ENCODE measurements at regions not wholly inside any gene's neighbourhood (a gene's known extent, or its start where the extent isn't known, plus 50 kb on each side); places are given as distances from the start of the nearest gene placed in this dataset.
"Not testable (repeated sequence)": the region's sequence is repeated elsewhere in the genome, so short reads cannot be mapped to it uniquely, and the experiment has no call there.

DNA sequence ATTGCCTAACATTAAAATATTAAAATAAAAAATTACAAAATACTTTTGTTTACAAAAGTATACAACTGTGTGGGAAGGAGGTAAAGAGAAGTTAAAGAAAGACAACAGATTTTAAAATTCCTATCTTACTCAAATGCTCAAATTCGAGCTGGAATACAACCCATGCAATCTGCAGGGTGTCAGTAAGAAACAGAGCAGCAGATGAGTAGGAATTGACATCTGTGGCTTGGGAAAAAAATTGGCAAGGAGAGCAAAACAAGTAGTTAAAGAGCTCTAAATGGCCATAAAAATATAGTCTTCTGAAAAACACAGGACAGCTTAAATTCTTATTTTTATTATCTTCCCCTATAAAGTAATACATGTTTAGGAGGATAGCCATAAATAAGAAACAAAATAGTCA lies 1609.0 kb upstream of the AGA start:
- H3K4me3 ChIP-seq (ENCODE audit: low read length in 3 of 3) = no peak overlapping the region
- no peaks in the 10 kb centered on the region for H3K27me3 ChIP-seq (ENCODE audit: control insufficient read depth, insufficient read depth, low read length)
- no peak for FAIRE-seq
- no peak overlapping the region for H3K9ac ChIP-seq (ENCODE audit: low read length in 3 of 3)
- TF ChIP-seq, protein P1, sequence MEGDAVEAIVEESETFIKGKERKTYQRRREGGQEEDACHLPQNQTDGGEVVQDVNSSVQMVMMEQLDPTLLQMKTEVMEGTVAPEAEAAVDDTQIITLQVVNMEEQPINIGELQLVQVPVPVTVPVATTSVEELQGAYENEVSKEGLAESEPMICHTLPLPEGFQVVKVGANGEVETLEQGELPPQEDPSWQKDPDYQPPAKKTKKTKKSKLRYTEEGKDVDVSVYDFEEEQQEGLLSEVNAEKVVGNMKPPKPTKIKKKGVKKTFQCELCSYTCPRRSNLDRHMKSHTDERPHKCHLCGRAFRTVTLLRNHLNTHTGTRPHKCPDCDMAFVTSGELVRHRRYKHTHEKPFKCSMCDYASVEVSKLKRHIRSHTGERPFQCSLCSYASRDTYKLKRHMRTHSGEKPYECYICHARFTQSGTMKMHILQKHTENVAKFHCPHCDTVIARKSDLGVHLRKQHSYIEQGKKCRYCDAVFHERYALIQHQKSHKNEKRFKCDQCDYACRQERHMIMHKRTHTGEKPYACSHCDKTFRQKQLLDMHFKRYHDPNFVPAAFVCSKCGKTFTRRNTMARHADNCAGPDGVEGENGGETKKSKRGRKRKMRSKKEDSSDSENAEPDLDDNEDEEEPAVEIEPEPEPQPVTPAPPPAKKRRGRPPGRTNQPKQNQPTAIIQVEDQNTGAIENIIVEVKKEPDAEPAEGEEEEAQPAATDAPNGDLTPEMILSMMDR (IDR thresholded peaks at IDR 0.05; ENCODE audit: borderline replicate concordance, extremely low read depth, insufficient read depth) = no peak
- DNase-seq = peak in 1 of 5 donors; percentile 24
- no peaks in the 10 kb centered on the region for H3K4me1 ChIP-seq (ENCODE audit: control insufficient read depth in 2 of 3, insufficient read depth in 2 of 3, low read depth in 1 of 3, low read length in 3 of 3)
- H3K36me3 ChIP-seq (ENCODE audit: control insufficient read depth in 2 of 3, insufficient read depth in 3 of 3, low read length in 3 of 3) = no peaks in the 10 kb centered on the region
- no peak overlapping the region for H3K27ac ChIP-seq (ENCODE audit: low read depth in 2 of 2, low read length in 2 of 2)
- intact Hi-C loops (cut with DNase I) = no loop called here
- peaks cover 0 to 3% (median 0%) of the 10 kb centered on the region in 3 donors for H3K9me3 ChIP-seq (ENCODE audit: control insufficient read depth in 2 of 3, insufficient read depth in 1 of 3, low read length in 3 of 3)

DNA sequence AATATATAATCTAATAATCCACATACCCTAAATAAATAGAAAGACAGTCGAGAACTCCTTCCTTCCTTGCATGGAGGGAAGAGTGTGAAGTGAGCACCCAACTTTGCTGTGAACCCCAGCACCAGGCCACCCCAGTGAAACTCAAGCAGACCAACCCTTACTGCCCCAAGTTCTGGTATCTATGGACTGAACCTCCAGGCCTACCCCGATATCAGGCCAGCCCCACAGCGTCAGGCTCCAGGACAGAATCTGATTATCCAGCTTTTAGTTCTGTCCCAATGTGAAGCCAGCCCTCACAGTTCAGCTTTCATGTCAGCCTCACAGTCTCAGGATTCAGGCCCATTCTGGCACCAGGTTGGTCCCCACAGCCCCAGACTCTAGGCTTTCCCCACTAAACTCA lies 1617.2 kb upstream of the AGA start:
- TF ChIP-seq, protein P1 (IDR thresholded peaks at IDR 0.05; ENCODE audit: borderline replicate concordance, extremely low read depth, insufficient read depth) = no peak
- Histone ChIP-seq H3K9me3 (ENCODE audit: control insufficient read depth in 2 of 3, insufficient read depth in 1 of 3, low read length in 3 of 3) (no peaks in the 10 kb centered on the region), H3K4me1 (ENCODE audit: control insufficient read depth in 2 of 3, insufficient read depth in 2 of 3, low read depth in 1 of 3, low read length in 3 of 3) (no peaks in the 10 kb centered on the region), H3K36me3 (ENCODE audit: control insufficient read depth in 2 of 3, insufficient read depth in 3 of 3, low read length in 3 of 3) (no peaks in the 10 kb centered on the region), H3K4me3 (ENCODE audit: low read length in 3 of 3) (no peak overlapping the region), H3K27me3 (ENCODE audit: control insufficient read depth, insufficient read depth, low read length) (no peaks in the 10 kb centered on the region), H3K27ac (ENCODE audit: low read depth in 2 of 2, low read length in 2 of 2) (no peak overlapping the region), H3K9ac (ENCODE audit: low read length in 3 of 3) (no peak overlapping the region)
- intact Hi-C loops (cut with DNase I) = no loop called here
- FAIRE-seq (no peak), DNase-seq (no peak)

DNA sequence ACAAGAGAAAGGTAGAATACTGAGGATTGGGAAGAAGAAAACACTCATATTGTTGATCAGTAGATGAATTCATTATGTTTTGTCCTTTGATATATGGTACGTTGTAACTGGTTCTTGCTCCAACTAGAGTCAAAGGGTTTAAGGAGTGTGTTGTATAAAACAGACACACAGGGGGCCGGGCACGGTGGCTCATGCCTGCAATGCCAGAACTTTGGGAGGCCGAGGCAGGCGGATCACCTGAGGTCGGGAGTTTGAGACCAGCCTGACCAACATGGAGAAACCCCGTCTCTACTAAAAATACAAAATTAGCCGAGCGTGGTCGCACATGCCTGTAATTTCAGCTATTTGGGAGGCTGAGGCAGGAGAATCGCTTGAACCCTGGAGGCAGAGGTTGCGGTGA lies 1624.0 kb upstream of the AGA start:
- DNase-seq = peak in 1 of 5 donors; percentile 28
- intact Hi-C loops (cut with DNase I); H3K36me3 ChIP-seq (ENCODE audit: control insufficient read depth in 2 of 3, insufficient read depth in 3 of 3, low read length in 3 of 3); H3K27me3 ChIP-seq (ENCODE audit: control insufficient read depth, insufficient read depth, low read length); H3K9ac ChIP-seq (ENCODE audit: low read length in 3 of 3); FAIRE-seq; H3K9me3 ChIP-seq (ENCODE audit: control insufficient read depth in 2 of 3, insufficient read depth in 1 of 3, low read length in 3 of 3); H3K4me3 ChIP-seq (ENCODE audit: low read length in 3 of 3); H3K4me1 ChIP-seq (ENCODE audit: control insufficient read depth in 2 of 3, insufficient read depth in 2 of 3, low read depth in 1 of 3, low read length in 3 of 3); H3K27ac ChIP-seq (ENCODE audit: low read depth in 2 of 2, low read length in 2 of 2): not testable (repeated sequence)

DNA sequence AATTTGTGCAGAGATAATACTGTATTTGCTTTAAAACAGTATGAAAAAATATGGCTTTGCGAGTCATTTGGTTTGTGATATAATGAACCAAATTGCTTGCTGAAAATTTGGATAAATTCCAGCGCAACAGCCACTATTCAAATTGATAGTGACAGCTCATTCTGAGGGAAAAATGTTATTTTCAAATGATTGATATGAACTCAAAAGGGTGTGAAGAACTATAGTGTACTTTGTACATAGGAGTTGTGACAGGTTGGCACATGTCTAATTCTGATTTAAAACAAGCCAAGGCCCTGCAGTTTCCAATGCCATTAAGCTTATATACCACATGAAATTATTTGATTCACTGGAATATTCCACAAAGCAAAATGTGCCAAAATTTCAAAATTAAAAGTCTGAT lies 1628.9 kb upstream of the AGA start:
- Histone ChIP-seq H3K4me3 (ENCODE audit: low read length in 3 of 3) (no peak overlapping the region), H3K4me1 (ENCODE audit: control insufficient read depth in 2 of 3, insufficient read depth in 2 of 3, low read depth in 1 of 3, low read length in 3 of 3) (no peaks in the 10 kb centered on the region), H3K27me3 (ENCODE audit: control insufficient read depth, insufficient read depth, low read length) (no peaks in the 10 kb centered on the region), H3K36me3 (ENCODE audit: control insufficient read depth in 2 of 3, insufficient read depth in 3 of 3, low read length in 3 of 3) (no peaks in the 10 kb centered on the region), H3K27ac (ENCODE audit: low read depth in 2 of 2, low read length in 2 of 2) (no peak overlapping the region), H3K9me3 (ENCODE audit: control insufficient read depth in 2 of 3, insufficient read depth in 1 of 3, low read length in 3 of 3) (no peaks in the 10 kb centered on the region), H3K9ac (ENCODE audit: low read length in 3 of 3) (no peak overlapping the region)
- intact Hi-C loops (cut with DNase I) = no loop called here
- no peak for DNase-seq
- TF ChIP-seq, protein P1 (IDR thresholded peaks at IDR 0.05; ENCODE audit: borderline replicate concordance, extremely low read depth, insufficient read depth) = no peak
- FAIRE-seq = no peak

All from kidney (tissue), 13 donors.